NCI-H2227 treated with DMSO at 0.1 percent for 48 hours (cell line): ENCODE measurements at regions not wholly inside any gene's neighbourhood (a gene's known extent, or its start where the extent isn't known, plus 50 kb on each side); places are given as distances from the start of the nearest gene placed in this dataset.
"Not testable (repeated sequence)": the region's sequence is repeated elsewhere in the genome, so short reads cannot be mapped to it uniquely, and the experiment has no call there.

Experiments used
- DNase-seq: peaks from one replicate; lab custom pipeline; 2025; lab: John Stamatoyannopoulos, UW

DNA sequence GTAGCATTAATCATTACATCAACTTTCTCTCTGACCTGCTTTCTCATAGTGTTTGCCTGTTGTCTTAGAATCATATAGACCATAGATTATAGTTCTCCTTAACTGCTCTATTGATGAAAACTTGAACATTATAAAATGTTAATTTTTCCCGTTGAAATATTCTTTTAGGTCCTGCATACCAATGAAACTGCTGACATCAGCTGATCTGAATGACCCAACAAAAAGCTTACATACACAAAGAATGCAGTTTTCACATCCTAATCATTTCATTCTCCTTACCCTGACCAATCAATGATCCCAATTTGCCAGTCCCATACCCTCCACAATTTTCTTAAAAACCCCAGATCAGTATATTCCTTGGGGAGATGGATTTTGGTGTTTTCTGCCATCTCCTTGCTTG, 302.9 kb upstream of the MBL2 start:
- no peak for DNase-seq

- DNase-seq, result no peak
Observed at GRCh38 chr10:53072144-53072543, 299.6 kb upstream of the MBL2 start.

DNA sequence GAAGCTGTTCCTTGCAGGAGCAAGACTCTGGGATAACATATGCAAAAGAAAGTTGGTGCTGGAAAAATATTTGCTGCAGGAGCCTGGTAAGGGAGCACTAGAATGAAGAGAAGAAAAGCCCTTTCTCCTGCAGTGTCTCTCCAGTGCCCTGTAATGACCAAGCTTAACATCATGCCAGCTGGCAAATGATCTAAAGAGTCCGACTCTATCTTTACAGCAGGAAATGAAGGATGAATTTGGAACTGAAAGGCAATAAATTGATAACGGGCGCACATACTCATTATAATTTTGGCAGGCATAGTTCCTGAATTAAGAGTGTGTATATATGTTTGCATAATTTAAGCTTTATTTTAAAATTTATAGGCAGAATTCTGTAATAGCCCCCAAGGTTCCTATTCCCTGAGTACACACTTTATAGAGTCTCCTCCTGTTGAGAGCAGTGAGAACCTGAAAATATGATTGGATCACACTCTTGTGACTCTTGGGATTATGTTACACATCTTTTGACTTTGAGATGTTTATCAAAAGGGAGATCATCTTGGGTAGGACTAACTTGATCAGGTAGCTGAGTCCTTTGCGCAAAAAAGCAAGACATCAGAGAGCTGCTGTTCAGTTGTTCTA, 299.0 kb upstream of the MBL2 start:
- DNase-seq, result no peak

- no peak for DNase-seq
Observed at GRCh38 chr10:53069013-53069412, 296.4 kb upstream of the MBL2 start.

DNA sequence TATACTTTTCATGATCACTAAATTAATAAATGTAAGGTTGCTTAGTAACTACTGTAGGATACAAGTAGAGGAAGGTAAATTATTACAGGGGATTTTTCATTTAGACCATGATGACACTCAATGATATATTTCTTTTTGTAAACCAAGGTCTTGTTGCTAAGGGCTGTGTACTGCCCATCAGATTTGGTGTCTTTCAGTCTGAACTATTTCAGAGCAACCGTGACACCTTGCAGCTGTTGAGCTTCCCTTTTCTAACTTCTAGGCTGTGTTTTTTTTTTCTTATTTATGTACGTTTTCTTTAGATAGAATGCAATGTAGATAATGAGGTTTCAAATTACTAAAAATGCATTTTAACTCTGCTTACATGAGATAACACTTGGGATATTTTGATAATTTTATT, 292.0 kb upstream of the MBL2 start:
- DNase-seq, result no peak

DNA sequence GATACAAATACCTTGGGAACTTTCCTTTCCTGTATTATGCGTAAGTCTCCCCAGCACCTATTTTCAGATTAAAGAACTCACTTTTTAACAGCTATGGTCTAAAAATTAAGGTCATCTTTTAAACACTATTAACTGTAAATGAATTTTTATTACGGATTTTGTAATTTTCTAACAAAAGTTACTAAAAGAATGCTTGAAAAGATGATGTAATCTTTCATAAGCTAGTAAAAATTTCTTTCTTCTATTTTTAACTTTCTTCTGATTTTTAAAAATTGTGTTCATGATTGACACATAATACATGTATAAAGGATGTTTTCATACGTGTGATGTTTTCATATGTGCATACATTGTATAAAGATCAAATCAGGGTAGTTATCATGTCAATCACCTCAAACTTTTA, 291.2 kb upstream of the MBL2 start:
- no peak for DNase-seq

DNA sequence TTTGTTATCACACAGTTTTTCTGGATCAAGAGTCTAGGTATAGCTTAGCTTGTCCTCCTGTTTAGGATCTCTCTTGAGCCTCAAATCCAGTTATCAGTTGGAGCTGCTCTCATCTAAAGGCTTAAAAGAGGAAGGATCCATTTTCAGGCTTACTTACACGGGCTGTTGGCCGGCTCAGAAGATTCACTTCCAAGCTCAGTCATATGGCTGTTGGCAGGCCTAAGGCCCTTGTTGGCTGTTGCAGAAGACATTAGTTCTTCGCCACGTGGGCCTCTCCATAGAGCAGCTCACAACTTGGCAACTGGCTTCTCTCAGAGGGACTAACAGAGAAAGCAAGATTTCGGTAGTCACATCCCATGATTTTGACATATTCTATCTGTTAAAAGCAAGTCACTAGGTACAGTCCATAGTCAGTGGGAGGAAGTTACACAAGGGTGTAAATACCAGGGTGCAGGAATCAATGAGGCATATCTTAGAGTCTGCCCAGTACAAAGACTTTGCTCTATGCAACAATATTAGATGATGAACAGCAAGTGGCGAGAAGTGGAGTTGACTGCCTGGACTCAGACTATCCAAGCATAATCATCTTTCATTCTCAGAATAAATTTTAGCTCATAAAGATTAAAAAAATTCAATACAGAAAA, 280.1 kb upstream of the MBL2 start:
- no peak for DNase-seq

DNA sequence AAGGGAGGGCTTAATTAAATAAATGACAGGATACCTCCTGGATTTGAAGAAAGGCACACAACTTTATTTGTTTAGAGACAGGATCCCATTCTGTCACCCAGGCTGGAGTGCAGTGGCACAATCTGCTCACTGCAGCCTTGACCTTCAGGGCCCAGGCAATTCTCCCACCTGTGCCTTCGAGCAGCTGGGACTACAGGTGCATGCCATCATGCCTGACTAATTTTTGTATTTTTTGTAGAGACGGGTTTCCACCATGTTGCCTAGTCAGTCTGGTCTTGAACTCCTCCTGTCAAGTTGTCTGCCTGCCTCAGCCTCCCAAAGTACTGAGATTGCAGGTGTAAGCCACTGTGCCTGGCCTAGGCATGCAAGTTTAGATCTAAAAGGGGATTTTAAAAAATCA, 272.7 kb upstream of the MBL2 start:
- no peak for DNase-seq

DNA sequence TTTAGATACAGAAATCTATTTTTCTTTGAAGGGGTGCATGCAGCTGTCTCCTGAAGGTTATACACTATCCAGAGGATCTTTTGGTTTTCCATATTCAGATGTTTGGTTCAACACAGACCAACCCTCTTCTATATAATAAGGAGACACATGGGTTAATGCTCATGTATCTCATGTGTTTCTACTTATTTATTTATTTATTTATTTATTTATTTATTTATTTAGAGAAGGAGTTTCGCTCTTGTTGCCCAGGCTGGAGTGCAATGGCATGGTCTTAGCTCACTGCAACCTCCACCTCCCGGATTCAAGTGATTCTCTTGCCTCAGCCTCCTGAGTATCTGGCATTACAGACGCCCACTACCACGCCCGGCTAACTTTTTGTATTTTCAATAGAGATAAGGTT, 263.2 kb upstream of the MBL2 start:
- not testable (repeated sequence) for DNase-seq

- DNase-seq, result no peak
Observed at GRCh38 chr10:53033396-53033795, 260.8 kb upstream of the MBL2 start.

- not testable (repeated sequence) for DNase-seq
Observed at GRCh38 chr10:53029872-53030849, 257.6 kb upstream of the MBL2 start.

DNA sequence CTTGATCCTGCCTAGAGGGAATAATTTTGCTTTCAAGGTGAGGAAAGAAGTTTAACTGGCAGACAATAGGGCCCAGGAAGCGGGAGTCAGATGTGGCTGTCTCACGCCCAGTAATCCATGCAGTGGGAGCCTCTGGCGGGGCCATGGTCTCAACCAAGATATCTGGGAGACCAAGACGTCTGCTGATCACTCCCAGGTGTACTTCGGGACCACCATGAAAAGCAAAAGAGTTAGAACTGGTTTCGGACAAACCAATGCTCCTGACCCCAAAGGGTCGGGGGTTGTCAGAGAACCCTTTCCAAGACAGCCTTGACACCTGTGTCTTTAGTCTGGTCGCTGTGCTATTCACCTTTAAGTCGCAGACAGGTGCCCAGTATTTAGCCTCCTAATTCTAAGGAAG, 256.9 kb upstream of the MBL2 start:
- no peak for DNase-seq

- DNase-seq, result not testable (repeated sequence)
Observed at GRCh38 chr10:53025765-53026164, 253.2 kb upstream of the MBL2 start.

DNA sequence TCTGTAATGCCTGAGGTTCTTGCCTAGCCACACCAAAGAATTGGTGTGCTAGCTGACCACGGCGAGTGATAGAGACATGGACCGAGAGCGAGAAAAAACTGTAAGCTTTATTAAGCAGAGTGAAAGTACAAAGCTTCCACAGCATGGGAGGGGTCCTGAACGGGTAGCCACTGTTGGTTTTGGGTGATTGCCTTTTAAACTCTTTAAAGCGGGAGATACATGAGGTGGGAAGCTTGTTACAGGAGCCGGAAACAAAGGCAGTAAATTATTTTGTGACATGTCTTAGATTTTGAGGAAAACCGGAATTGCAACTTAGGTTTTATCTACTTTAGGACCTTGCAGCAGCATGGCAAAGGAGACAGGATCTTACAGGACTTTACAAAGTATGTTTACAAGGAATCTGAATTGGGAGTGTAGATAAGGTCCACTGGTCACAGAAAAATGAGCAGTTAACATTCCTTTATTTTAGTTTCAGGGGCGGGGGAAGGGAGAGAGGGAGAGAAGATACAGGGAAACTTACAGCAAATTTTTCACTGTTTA, 252.7 kb upstream of the MBL2 start:
- no peak for DNase-seq

GRCh38 chr10:53023411-53023810, 250.8 kb upstream of the MBL2 start:
- DNase-seq, result no peak

DNA sequence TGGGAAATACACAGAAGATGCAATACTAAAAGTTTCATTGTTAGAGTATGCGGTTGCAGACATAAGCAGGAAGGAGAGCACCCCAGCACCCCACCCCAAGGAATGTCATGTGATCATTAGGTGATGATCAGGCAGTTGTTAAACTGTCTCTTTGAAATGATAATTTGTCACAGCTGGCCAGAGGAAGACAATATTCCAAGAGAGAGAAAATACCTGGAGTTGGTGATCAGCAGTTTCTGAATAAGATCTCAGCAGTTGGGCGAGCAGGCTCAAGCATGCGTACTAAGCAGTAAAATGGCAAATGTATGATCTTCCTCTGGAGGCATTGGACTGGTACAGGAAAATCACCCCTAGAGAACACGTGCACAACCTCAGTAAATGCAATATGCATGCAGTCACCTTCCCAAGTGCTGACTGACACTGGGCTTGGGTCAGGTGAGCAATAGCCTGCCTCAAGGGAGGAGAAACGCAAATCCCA, 250.1 kb upstream of the MBL2 start:
- no peak for DNase-seq

DNA sequence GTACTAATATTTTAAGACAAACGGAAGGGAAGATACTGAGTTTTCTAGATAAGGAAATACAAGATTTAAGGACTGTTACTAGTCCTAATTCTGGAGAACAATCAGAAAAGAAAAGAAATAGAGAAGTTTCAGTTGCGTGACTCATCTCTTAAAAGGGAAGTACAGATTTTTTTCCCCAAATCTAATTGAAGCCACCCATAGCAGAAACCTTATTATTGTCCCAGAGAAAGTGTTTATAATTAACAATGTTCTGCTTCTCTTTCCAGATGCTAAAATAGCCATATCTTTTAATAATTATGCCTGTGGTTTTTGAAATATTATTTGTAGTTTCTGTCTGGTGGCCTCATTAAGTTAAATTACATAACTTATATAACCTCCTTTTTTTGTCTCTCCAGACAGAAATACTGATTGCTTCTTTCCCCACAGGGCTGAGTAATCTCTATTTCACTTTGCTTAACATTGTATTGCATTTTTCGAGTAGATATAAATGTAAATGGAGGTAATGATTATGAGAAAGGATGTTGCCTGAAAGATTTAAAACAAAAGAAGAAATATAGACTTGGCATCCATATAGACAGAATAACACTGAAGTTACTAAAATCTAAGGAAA, 240.7 kb upstream of the MBL2 start:
- no peak for DNase-seq

- DNase-seq, result no peak
Observed at GRCh38 chr10:53009961-53010907, 237.7 kb upstream of the MBL2 start.

- DNase-seq, result no peak
Observed at GRCh38 chr10:53007527-53007842, 234.9 kb upstream of the MBL2 start.

- no peak for DNase-seq
Observed at GRCh38 chr10:53006663-53007526, 234.3 kb upstream of the MBL2 start.
